GM21528 (cell line): ENCODE measurements at regions not wholly inside any gene's neighbourhood (a gene's known extent, or its start where the extent isn't known, plus 50 kb on each side); places are given as distances from the start of the nearest gene placed in this dataset.

Experiments used
- ATAC-seq: cut with Tn5 transposase; IDR thresholded peaks from one replicate; pipeline ENCODE4 v1.9.1; 2021; ENCODE audit warnings: mild to moderate bottlenecking, moderate library complexity; ENCODE audit not compliant: unreplicated experiment, low FRiP score

- no peak for ATAC-seq
Observed at GRCh38 chr5:162474239-162474638, 406.7 kb downstream of the GABRG2 start.

- no peak for ATAC-seq
Observed at GRCh38 chr5:162484095-162484494, 416.5 kb downstream of the GABRG2 start.

GRCh38 chr5:162484986-162485385 is 417.4 kb downstream of the GABRG2 start:
- no peak for ATAC-seq

GRCh38 chr5:162485666-162486292 is 418.2 kb downstream of the GABRG2 start:
- no peak for ATAC-seq

- ATAC-seq = no peak
Observed at GRCh38 chr5:162487528-162488525, 420.3 kb downstream of the GABRG2 start.

GRCh38 chr5:162496100-162496808 is 428.7 kb downstream of the GABRG2 start:
- no peak for ATAC-seq

- ATAC-seq = no peak
Observed at GRCh38 chr5:162497455-162497854, 429.9 kb downstream of the GABRG2 start.

- ATAC-seq = no peak
Observed at GRCh38 chr5:162502780-162503179, 435.2 kb downstream of the GABRG2 start.

- ATAC-seq = no peak
Observed at GRCh38 chr5:162503796-162504195, 436.2 kb downstream of the GABRG2 start.

- ATAC-seq = no peak
Observed at GRCh38 chr5:162512935-162513565, 445.5 kb downstream of the GABRG2 start.

GRCh38 chr5:162514116-162514515 is 446.5 kb downstream of the GABRG2 start:
- no peak for ATAC-seq

- ATAC-seq = no peak
Observed at GRCh38 chr5:162520878-162521277, 453.3 kb downstream of the GABRG2 start.

GRCh38 chr5:162529209-162529608 is 461.6 kb downstream of the GABRG2 start:
- no peak for ATAC-seq

GRCh38 chr5:162529886-162530285 is 462.3 kb downstream of the GABRG2 start:
- ATAC-seq = no peak

GRCh38 chr5:162543437-162543836 is 475.9 kb downstream of the GABRG2 start:
- ATAC-seq = no peak

GRCh38 chr5:162544905-162545304 is 477.3 kb downstream of the GABRG2 start:
- no peak for ATAC-seq

GRCh38 chr5:162550236-162550635 is 482.7 kb downstream of the GABRG2 start:
- ATAC-seq = no peak

- ATAC-seq = no peak
Observed at GRCh38 chr5:162558120-162558519, 490.5 kb downstream of the GABRG2 start.

- no peak for ATAC-seq
Observed at GRCh38 chr5:162567644-162568043, 500.1 kb downstream of the GABRG2 start.

- ATAC-seq = no peak
Observed at GRCh38 chr5:162573758-162574157, 506.2 kb downstream of the GABRG2 start.

GRCh38 chr5:162591724-162592123 is 524.2 kb downstream of the GABRG2 start:
- ATAC-seq = no peak
